HG03103 (cell line): ENCODE measurements at regions not wholly inside any gene's neighbourhood (a gene's known extent, or its start where the extent isn't known, plus 50 kb on each side); places are given as distances from the start of the nearest gene placed in this dataset.

Experiments used
- ATAC-seq: cut with Tn5 transposase; IDR thresholded peaks from one replicate; pipeline ENCODE4 v1.9.1; 2021; ENCODE audit warnings: low read depth; ENCODE audit not compliant: unreplicated experiment

GRCh38 chr4:144451766-144452450 lies 194.0 kb upstream of the HHIP start:
- no peak for ATAC-seq

GRCh38 chr4:144456196-144456595 lies 189.8 kb upstream of the HHIP start:
- ATAC-seq = no peak

- ATAC-seq = no peak
These were observed 184.1 kb upstream of the HHIP start for GRCh38 chr4:144461906-144462305.

- no peak for ATAC-seq
These were observed 182.7 kb upstream of the HHIP start for GRCh38 chr4:144463236-144463635.

- no peak for ATAC-seq
These were observed 182.1 kb upstream of the HHIP start for GRCh38 chr4:144463896-144464295.

GRCh38 chr4:144465546-144465945 lies 180.4 kb upstream of the HHIP start:
- ATAC-seq = no peak

- ATAC-seq = no peak
These were observed 165.9 kb upstream of the HHIP start for GRCh38 chr4:144480068-144480467.

- no peak for ATAC-seq
These were observed 156.1 kb upstream of the HHIP start for GRCh38 chr4:144489831-144490230.

- ATAC-seq = no peak
These were observed 151.7 kb upstream of the HHIP start for GRCh38 chr4:144494280-144494679.

GRCh38 chr4:144495944-144496343 lies 150.0 kb upstream of the HHIP start:
- ATAC-seq = no peak

GRCh38 chr4:144499777-144500176 lies 146.2 kb upstream of the HHIP start:
- peak; percentile 48 for ATAC-seq

GRCh38 chr4:144501231-144501780 lies 144.7 kb upstream of the HHIP start:
- ATAC-seq = no peak

GRCh38 chr4:144504883-144505282 lies 141.1 kb upstream of the HHIP start:
- no peak for ATAC-seq

- no peak for ATAC-seq
These were observed 138.4 kb upstream of the HHIP start for GRCh38 chr4:144507311-144508101.

GRCh38 chr4:144509088-144510015 lies 136.6 kb upstream of the HHIP start:
- ATAC-seq = no peak

GRCh38 chr4:144514736-144515135 lies 131.2 kb upstream of the HHIP start:
- ATAC-seq = no peak

GRCh38 chr4:144518181-144518895 lies 127.6 kb upstream of the HHIP start:
- no peak for ATAC-seq

GRCh38 chr4:144531841-144532240 lies 114.1 kb upstream of the HHIP start:
- no peak for ATAC-seq

GRCh38 chr4:144547678-144548298 lies 98.2 kb upstream of the HHIP start:
- peak; percentile 99 for ATAC-seq

GRCh38 chr4:144556636-144557035 lies 89.3 kb upstream of the HHIP start:
- ATAC-seq = no peak
